GM06990 (cell line): ENCODE measurements at regions not wholly inside any gene's neighbourhood (a gene's known extent, or its start where the extent isn't known, plus 50 kb on each side); places are given as distances from the start of the nearest gene placed in this dataset.

Experiments used
- DNase-seq: peaks from one replicate; pipeline ENCODE4 v3.0.0-alpha.2; 2011; ENCODE audit not compliant: insufficient read length; ENCODE audit errors: extremely low read depth
- H3K27me3 ChIP-seq: replicated peaks from 2 replicates; pipeline ENCODE4 v1.6.0; 2011; ENCODE audit warnings: low read length; ENCODE audit not compliant: control insufficient read depth, insufficient read depth
- H3K36me3 ChIP-seq: 2 replicates; pipeline ENCODE4 v1.5.1; 2011; ENCODE audit warnings: low read length; ENCODE audit not compliant: control insufficient read depth, insufficient read depth
- H3K4me3 ChIP-seq: replicated peaks from 2 replicates; pipeline ENCODE4 v1.5.1; 2011; ENCODE audit warnings: low read depth, mild to moderate bottlenecking, control low read depth, low read length
- TF ChIP-seq, protein P1 (sequence below): IDR thresholded peaks from 2 replicates; pipeline ENCODE4 v1.5.1; 2011; ENCODE audit warnings: low read length, control low read depth, mild to moderate bottlenecking, inconsistent platforms; ENCODE audit not compliant: insufficient read depth, poor library complexity, severe bottlenecking

DNA sequence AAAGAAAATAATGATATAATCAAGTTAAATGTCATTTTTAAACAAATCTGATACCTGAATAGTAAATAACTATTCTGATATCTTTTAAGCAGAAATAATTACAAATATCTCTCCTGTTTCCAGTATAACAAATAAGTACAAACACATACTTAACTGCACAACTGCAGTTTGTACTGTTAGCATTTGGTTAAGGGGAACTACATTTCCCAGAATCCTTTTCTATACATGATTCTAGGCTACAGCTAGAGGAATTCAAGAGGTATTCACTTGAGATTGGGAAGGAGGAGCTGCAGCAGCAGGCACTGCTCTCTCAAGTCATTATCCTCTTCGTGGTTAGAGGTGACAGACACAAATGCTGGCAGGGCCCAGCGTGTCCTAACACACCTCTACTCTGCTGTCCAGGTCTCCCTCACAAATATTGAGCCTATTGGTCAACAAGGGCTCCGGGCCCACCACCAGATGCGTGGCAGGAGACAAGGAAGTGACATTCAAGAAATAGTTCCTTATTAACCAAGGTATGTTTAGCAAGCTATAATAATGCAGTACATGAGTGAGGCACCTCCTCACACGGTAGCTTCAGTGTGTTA is 255.1 kb upstream of the MKLN1 start:
- no peak for DNase-seq
- Histone ChIP-seq H3K4me3 (no peak overlapping the region), H3K36me3 (peaks cover 2% of the 10 kb centered on the region), H3K27me3 (no peaks in the 10 kb centered on the region)
- TF ChIP-seq, protein P1, sequence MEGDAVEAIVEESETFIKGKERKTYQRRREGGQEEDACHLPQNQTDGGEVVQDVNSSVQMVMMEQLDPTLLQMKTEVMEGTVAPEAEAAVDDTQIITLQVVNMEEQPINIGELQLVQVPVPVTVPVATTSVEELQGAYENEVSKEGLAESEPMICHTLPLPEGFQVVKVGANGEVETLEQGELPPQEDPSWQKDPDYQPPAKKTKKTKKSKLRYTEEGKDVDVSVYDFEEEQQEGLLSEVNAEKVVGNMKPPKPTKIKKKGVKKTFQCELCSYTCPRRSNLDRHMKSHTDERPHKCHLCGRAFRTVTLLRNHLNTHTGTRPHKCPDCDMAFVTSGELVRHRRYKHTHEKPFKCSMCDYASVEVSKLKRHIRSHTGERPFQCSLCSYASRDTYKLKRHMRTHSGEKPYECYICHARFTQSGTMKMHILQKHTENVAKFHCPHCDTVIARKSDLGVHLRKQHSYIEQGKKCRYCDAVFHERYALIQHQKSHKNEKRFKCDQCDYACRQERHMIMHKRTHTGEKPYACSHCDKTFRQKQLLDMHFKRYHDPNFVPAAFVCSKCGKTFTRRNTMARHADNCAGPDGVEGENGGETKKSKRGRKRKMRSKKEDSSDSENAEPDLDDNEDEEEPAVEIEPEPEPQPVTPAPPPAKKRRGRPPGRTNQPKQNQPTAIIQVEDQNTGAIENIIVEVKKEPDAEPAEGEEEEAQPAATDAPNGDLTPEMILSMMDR, result no peak

DNA sequence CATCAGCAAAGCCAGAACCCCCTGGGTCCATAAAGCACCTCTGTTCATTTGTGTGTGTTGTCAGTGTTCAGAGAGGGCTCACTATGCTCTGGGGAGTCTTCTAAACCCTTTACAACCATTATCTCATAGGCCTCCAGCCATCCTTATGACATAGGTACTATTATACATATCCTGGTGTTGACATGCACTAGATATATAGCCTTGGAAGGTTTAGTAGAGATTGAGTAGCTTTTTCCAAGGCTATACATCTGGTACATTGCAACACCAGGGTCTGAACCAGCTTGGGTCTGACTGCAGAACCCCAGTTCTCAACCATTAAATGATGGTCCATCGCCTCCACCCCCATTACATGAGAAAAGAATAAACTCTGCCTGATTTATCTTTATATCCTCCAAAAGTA is 253.6 kb upstream of the MKLN1 start:
- peaks cover 2% of the 10 kb centered on the region for H3K36me3 ChIP-seq
- H3K4me3 ChIP-seq, result no peak overlapping the region
- no peak for DNase-seq
- H3K27me3 ChIP-seq, result no peaks in the 10 kb centered on the region
- TF ChIP-seq, protein P1, result no peak

DNA sequence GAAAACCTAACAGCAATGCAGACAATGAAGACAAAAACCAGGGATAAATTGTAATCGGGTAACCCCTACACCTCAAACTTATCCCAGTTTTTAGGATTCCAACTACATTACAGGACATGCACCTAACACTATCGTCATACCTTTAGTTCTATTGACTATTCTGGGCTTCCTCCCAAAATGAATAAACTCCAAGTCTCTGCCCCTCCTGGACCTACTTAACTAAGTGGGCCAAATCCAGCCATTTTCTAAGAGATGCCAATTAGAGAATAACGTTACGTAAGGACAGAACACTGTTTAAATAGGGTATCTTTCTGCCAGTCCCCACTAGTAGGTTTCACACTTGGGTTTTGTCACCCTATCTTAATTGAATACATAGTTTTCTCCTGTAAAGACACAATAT is 253.1 kb upstream of the MKLN1 start:
- H3K4me3 ChIP-seq, result no peak overlapping the region
- no peaks in the 10 kb centered on the region for H3K27me3 ChIP-seq
- DNase-seq, result no peak
- peaks cover 2% of the 10 kb centered on the region for H3K36me3 ChIP-seq
- TF ChIP-seq, protein P1, result no peak

DNA sequence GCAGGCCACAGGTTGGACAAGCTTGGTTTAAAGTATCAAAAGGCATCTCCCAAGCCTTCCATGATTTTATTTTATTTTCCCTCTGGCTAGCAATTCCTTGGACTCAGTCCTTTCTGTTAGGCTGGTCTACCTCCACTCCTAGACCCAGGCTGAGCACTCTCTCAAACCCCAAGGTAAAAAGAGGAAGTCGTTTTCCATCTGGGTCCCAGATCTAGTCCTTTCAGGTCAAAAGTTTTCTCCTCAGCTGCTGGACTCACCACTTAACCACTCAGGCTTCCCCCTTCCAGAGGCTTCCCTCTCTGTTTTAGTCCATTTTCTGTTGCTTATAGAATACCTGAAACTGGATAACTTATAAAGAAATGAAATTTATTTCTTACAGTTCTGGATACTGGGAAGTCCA is 252.3 kb upstream of the MKLN1 start:
- H3K36me3 ChIP-seq, result peaks cover 2% of the 10 kb centered on the region
- DNase-seq, result no peak
- TF ChIP-seq, protein P1, result no peak
- H3K4me3 ChIP-seq, result no peak overlapping the region
- H3K27me3 ChIP-seq, result no peaks in the 10 kb centered on the region

DNA sequence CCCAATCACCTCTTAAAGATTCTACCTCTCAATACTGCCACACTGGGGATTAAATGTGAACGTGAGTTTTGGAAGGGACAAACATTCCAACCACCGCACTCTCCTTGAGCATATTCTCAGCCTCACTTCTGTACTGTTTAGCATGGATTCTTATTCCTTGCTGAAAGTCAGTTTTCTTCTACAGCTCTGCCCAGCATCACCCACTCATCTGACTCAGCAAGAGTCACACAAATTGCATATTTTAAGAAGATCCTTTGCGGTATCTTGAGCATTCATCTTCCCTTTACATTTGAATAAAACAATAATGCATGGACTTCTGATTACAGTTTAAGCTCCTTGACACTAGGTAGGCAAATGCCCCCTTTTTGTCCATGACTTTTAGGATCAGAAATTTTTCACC is 251.6 kb upstream of the MKLN1 start:
- H3K36me3 ChIP-seq, result peaks cover 4% of the 10 kb centered on the region
- TF ChIP-seq, protein P1, result no peak
- DNase-seq, result no peak
- H3K27me3 ChIP-seq, result no peaks in the 10 kb centered on the region
- no peak overlapping the region for H3K4me3 ChIP-seq

DNA sequence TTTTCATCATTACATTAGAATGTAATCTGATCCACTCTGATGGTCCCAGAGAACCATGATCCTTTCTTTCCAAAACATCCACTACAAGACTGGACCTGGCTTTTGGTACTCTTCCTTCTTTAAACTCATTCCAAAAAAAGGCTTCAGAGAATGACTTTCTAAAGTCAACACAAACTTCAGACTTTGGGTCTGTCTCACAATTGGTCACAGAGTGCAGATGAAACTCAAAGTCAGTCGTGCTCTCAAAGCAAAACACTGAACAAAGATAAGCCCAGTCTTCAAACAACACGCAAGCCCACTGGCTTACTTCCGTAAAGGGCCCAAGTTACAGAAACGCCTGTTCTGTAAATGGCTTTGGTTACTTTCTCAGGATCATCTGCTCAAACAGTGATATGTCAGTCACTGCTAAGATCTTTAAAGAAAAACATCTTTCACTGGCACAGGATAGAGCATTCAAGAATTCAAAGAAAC is 250.9 kb upstream of the MKLN1 start:
- TF ChIP-seq, protein P1, result no peak
- Histone ChIP-seq H3K4me3 (no peak overlapping the region), H3K27me3 (no peaks in the 10 kb centered on the region), H3K36me3 (peaks cover 4% of the 10 kb centered on the region)
- DNase-seq, result no peak
